ENCODE measurements at regions not wholly inside any gene's neighbourhood (a gene's known extent, or its start where the extent isn't known, plus 50 kb on each side); places are given as distances from the start of the nearest gene placed in this dataset.
A peak's percentile ranks its signal among the peaks of the same experiment; 100 is the strongest.

GRCh38 chr11:111444040-111444439 is 65.0 kb upstream of the POU2AF1 start:
- no peak for DNase-seq

- no peak for DNase-seq
Observed at GRCh38 chr11:111443640-111444039, 64.6 kb upstream of the POU2AF1 start.

- DNase-seq: no peak
Observed at GRCh38 chr11:111443032-111443431, 64.0 kb upstream of the POU2AF1 start.

- peak; percentile 22 for DNase-seq
Observed at GRCh38 chr11:111441443-111441842, 62.4 kb upstream of the POU2AF1 start.

- DNase-seq: no peak
Observed at GRCh38 chr11:111440416-111441205, 61.5 kb upstream of the POU2AF1 start.

- DNase-seq: no peak
Observed at GRCh38 chr11:111439901-111440300, 60.8 kb upstream of the POU2AF1 start.

- DNase-seq: no peak
Observed at GRCh38 chr11:111438846-111439520, 59.9 kb upstream of the POU2AF1 start.

- no peak for DNase-seq
Observed at GRCh38 chr11:111438168-111438567, 59.1 kb upstream of the POU2AF1 start.

GRCh38 chr11:111435046-111435698 is 56.1 kb upstream of the POU2AF1 start:
- DNase-seq: no peak

GRCh38 chr11:111429066-111429506 is 50.0 kb upstream of the POU2AF1 start:
- DNase-seq: peak; percentile 61

Data from activated naive CD4-positive, alpha-beta T cell treated with Interleukin-2 at 50 U/mL for 16 hours (primary cell).